Testis (tissue), 2 donors: ENCODE measurements at regions not wholly inside any gene's neighbourhood (a gene's known extent, or its start where the extent isn't known, plus 50 kb on each side); places are given as distances from the start of the nearest gene placed in this dataset.

Experiments used
- DNase-seq: peaks from one replicate; pipeline ENCODE4 v3.0.0-alpha.2; 2019
- H3K27ac ChIP-seq, 2 donors: fragments of 200-600 bp; sonication (generic); one replicate each; pipeline ENCODE4 v1.5.1; 2019
- H3K27me3 ChIP-seq: fragments of 200-600 bp; sonication (generic); one replicate; pipeline ENCODE4 v1.5.1; 2019
- H3K36me3 ChIP-seq: fragments of 200-600 bp; sonication (generic); one replicate; pipeline ENCODE4 v1.5.1; 2017; ENCODE audit warnings: low read depth; ENCODE audit errors: missing control alignments
- H3K4me1 ChIP-seq: fragments of 200-600 bp; sonication (generic); one replicate; pipeline ENCODE4 v1.5.1; 2019
- H3K4me3 ChIP-seq, 2 donors: fragments of 200-600 bp; sonication (generic); one replicate each; pipeline ENCODE4 v1.5.1; 2017 to 2019
- H3K9me3 ChIP-seq: fragments of 200-600 bp; sonication (generic); one replicate; pipeline ENCODE4 v1.5.1; 2017
- POLR2A ChIP-seq: fragments of 450-650 bp; IDR thresholded peaks from one replicate; pipeline ENCODE4 v1.6.1; 2017; ENCODE audit warnings: antibody characterized with exemption, mild to moderate bottlenecking, moderate library complexity
- WGBS, 2 donors: methylation state at CpG; one replicate each; pipeline ENCODE4 v1.1.5; 2018; 5-methylcytosine and 5-hydroxymethylcytosine counted together
- intact Hi-C: fragments of 100-400 bp; cut with DNase I; formaldehyde crosslinking; loops from one replicate; pipeline ENCODE4 v1.15.1; 2023; ENCODE audit warnings: low total_unique reads
- TF ChIP-seq, protein P1 (sequence below), 3 experiments: fragments of 450-650 bp in 2 of 3; fragments of 200-600 bp in 1 of 3; sonication (generic) in 1 of 3; IDR thresholded peaks; one replicate each; pipeline ENCODE4 v1.5.1; 2016 to 2019; ENCODE audit warnings: antibody characterized with exemption in 3 of 3, mild to moderate bottlenecking in 2 of 3, moderate library complexity in 1 of 3

DNA sequence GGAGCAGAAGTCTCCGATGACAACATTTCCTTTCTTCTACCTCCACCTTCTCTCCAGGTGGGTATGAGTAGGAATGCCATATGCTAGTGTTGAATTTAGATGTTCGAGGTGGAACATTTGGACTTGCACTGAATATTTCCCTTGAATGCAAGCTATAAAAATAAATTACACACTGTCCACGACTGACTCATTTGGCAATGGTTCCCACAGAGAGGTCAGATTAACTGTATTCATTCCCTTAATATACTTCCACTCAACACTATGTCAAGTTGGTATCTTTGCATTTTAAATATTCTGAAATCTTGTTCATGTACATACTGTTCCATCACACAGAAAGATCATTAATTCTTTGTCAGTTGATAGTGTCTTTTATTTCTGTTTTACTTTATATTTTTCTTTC, 222.6 kb upstream of the PIK3R1 start:
- no peaks in the 10 kb centered on the region for H3K9me3 ChIP-seq
- H3K36me3 ChIP-seq = no peaks in the 10 kb centered on the region
- H3K4me1 ChIP-seq = peaks cover 5% of the 10 kb centered on the region
- TF ChIP-seq, protein P1, sequence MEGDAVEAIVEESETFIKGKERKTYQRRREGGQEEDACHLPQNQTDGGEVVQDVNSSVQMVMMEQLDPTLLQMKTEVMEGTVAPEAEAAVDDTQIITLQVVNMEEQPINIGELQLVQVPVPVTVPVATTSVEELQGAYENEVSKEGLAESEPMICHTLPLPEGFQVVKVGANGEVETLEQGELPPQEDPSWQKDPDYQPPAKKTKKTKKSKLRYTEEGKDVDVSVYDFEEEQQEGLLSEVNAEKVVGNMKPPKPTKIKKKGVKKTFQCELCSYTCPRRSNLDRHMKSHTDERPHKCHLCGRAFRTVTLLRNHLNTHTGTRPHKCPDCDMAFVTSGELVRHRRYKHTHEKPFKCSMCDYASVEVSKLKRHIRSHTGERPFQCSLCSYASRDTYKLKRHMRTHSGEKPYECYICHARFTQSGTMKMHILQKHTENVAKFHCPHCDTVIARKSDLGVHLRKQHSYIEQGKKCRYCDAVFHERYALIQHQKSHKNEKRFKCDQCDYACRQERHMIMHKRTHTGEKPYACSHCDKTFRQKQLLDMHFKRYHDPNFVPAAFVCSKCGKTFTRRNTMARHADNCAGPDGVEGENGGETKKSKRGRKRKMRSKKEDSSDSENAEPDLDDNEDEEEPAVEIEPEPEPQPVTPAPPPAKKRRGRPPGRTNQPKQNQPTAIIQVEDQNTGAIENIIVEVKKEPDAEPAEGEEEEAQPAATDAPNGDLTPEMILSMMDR (IDR thresholded peaks at IDR 0.05) = no peak
- TF ChIP-seq POLR2A = no peak
- H3K27me3 ChIP-seq = no peaks in the 10 kb centered on the region
- intact Hi-C loops = no loop called here
- no peak overlapping the region for H3K4me3 ChIP-seq
- 43 to 58% methylated on average over 3 of the region's 3 CpGs for WGBS, 2 donors
- no peak overlapping the region for H3K27ac ChIP-seq
- DNase-seq = no peak

DNA sequence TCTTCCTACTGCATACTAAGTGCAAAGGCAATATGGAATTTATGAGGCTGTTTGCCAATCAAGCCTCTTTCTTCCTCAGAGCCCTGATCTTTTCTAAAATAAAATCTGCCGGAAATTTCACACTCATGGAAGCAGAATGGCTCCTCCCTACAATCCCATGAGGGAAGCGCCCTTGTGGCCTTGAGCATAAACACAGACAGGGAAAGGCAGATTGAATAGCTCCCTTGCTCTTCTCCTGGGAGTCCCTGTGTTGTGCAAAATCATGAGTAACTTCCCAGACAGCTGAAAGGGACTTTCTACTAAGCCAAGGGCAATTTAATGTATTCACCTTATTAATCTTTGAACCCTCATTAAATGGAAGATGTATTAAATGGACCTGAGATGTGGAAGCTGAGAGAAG, 226.1 kb upstream of the PIK3R1 start:
- Histone ChIP-seq H3K4me1 (peaks cover 8% of the 10 kb centered on the region), H3K9me3 (no peaks in the 10 kb centered on the region), H3K27me3 (no peaks in the 10 kb centered on the region), H3K27ac (no peak overlapping the region), H3K4me3 (no peak overlapping the region), H3K36me3 (no peaks in the 10 kb centered on the region)
- 46 to 55% methylated on average over 2 of the region's 2 CpGs for WGBS, 2 donors
- DNase-seq = no peak
- intact Hi-C loops = no loop called here
- TF ChIP-seq POLR2A = no peak
- TF ChIP-seq, protein P1 (IDR thresholded peaks at IDR 0.05) = no peak

- intact Hi-C loops = no loop called here
- TF ChIP-seq, protein P1 (IDR thresholded peaks at IDR 0.05) = no peak
- no peak for TF ChIP-seq POLR2A
- Histone ChIP-seq H3K4me1 (peaks cover 5% of the 10 kb centered on the region), H3K9me3 (no peaks in the 10 kb centered on the region), H3K36me3 (no peaks in the 10 kb centered on the region), H3K27me3 (no peaks in the 10 kb centered on the region), H3K4me3 (no peak overlapping the region), H3K27ac (no peak overlapping the region)
- WGBS, 2 donors = 64 to 68% methylated on average over 2 of the region's 2 CpGs
- DNase-seq = no peak
Measured at GRCh38 chr5:67986761-67987160, 228.8 kb upstream of the PIK3R1 start.

DNA sequence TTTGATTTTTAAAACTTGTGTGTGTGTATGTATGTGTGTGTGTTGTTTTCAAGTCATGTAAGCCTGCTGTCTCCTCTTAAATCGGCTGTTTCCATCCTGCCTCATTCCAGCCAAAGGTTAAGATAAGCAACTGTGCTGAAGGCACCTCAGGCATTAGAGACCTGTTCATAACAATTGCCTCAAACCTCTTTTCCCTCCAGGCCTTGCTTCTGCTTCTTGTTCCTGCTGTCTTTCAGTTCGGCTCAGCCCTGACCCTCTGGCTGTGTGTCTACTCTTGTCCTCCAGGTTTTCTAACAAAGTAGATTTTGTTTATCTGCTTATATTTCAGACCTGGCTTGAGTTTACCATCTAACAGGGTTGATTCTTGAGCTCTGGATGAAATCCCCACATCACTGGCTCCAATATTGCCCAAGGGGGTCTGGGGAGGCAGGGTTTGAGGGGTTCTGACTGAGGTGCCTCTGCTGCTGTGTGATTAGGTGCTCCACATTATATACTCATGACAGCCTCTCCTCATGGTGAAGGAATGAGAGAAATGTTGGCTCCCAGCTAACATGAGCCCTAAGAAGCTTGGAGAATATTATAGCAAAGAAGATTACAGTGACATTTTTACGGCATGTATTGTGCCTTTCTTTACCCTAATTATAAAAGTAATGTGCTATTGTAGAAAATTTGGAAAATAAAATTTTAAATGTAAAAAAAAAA, 229.7 kb upstream of the PIK3R1 start:
- Histone ChIP-seq H3K4me3 (no peak overlapping the region), H3K9me3 (no peaks in the 10 kb centered on the region), H3K36me3 (no peaks in the 10 kb centered on the region), H3K27ac (no peak overlapping the region), H3K27me3 (no peaks in the 10 kb centered on the region), H3K4me1 (peaks cover 5% of the 10 kb centered on the region)
- no peak for DNase-seq
- TF ChIP-seq, protein P1 (IDR thresholded peaks at IDR 0.05) = no peak
- no peak for TF ChIP-seq POLR2A
- WGBS, 2 donors = 67 to 75% methylated on average over 3 of the region's 3 CpGs
- intact Hi-C loops = no loop called here

DNA sequence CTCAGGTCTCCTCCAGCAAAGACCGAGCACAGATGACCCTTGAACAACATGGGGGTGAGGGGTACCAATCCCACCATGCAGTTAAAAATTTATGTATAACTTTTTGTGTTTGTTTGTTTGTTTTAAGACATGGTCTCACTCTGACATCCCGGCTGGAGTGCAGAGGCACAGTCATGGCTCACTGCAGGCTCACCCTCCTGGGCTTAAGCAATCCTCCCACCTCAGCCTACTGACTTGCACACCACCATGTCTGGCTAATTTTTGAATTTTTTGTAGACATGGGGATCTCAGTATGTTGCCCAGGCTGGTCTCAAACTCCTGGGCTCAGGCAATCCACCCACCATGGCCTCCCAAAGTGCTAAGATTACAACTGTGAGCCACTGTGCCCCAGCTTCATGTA, 231.0 kb upstream of the PIK3R1 start:
- TF ChIP-seq, protein P1 (IDR thresholded peaks at IDR 0.05) = no peak
- TF ChIP-seq POLR2A = no peak
- no peak for DNase-seq
- Histone ChIP-seq H3K4me3 (no peak overlapping the region), H3K9me3 (no peaks in the 10 kb centered on the region), H3K27ac (no peak overlapping the region), H3K36me3 (no peaks in the 10 kb centered on the region), H3K4me1 (peaks cover 5% of the 10 kb centered on the region), H3K27me3 (no peaks in the 10 kb centered on the region)
- intact Hi-C loops = no loop called here
- 84 to 98% methylated on average over 2 of the region's 2 CpGs for WGBS, 2 donors
